HepG2 (cell line): ENCODE measurements at regions not wholly inside any gene's neighbourhood (a gene's known extent, or its start where the extent isn't known, plus 50 kb on each side); places are given as distances from the start of the nearest gene placed in this dataset.

Source experiments
- ATAC-seq: fragments of 200-7000 bp; cut with Tn5 transposase; 3 replicates; pipeline ENCODE4 v1.9.1; 2020; ENCODE audit warnings: mild to moderate bottlenecking, moderate library complexity
- BruUV-seq: library from RNA; stranded (reverse); fragments of 400-500 nt; replicated peaks from 2 replicates; lab custom pipeline; 2021; lab: Mats Ljungman, UMichigan
- CTCF ChIA-PET: fragments of 300-600 bp; formaldehyde crosslinking; extraction: SDS; loops from one replicate; lab custom pipeline; 2021; ENCODE audit warnings: low total read pairs, inconsistent platforms, low intra/inter-chr PET ratio; lab: Yijun Ruan, JAX
- POLR2A ChIA-PET: fragments of 350-600 bp; sonication (Branson Sonifier 250); formaldehyde crosslinking; loops from one replicate; lab custom pipeline; 2020; ENCODE audit warnings: antibody characterized with exemption, inconsistent platforms; lab: Yijun Ruan, JAX
- DNase-seq: peaks from one replicate; pipeline ENCODE4 v3.0.0-alpha.2; 2015; ENCODE audit warnings: low spot score
- FAIRE-seq: peaks from 3 replicates; lab custom pipeline; 2011; peaks lifted over from hg19 to GRCh38; lab: Jason Lieb, UNC
- H2AFZ ChIP-seq: one replicate; pipeline ENCODE4 v1.6.1; 2011; ENCODE audit warnings: low read length, inconsistent platforms
- H3K27ac ChIP-seq: fragments of 300-600 bp; 3 replicates; pipeline ENCODE4 v1.8.0; 2011; ENCODE audit warnings: mixed run types, mild to moderate bottlenecking, mixed read lengths, low read length, inconsistent platforms; ENCODE audit not compliant: insufficient read depth; ENCODE audit errors: extremely low read length
- H3K27me3 ChIP-seq, 2 experiments: fragments of 200-600 bp in 1 of 2; 2 replicates in 1 of 2; 3 replicates in 1 of 2; pipeline versions ENCODE4 v1.6.0 to v1.8.0; 2011; ENCODE audit warnings: low read length in 2 of 2, mild to moderate bottlenecking in 2 of 2, moderate library complexity in 2 of 2, inconsistent platforms in 1 of 2; ENCODE audit not compliant: insufficient read depth in 2 of 2, control insufficient read depth in 1 of 2
- H3K36me3 ChIP-seq, 2 experiments: fragments of 200-600 bp in 1 of 2; replicated peaks in 1 of 2; 2 replicates in 1 of 2; 3 replicates in 1 of 2; pipeline versions ENCODE4 v1.5.1 to v1.8.0; 2011; ENCODE audit warnings: low read length in 2 of 2, inconsistent platforms in 1 of 2; ENCODE audit not compliant: insufficient read depth in 2 of 2, control insufficient read depth in 1 of 2
- H3K4me1 ChIP-seq: 2 replicates; pipeline ENCODE4 v1.5.1; 2012; ENCODE audit warnings: low read length, inconsistent platforms; ENCODE audit not compliant: insufficient read depth
- H3K4me2 ChIP-seq: 2 replicates; pipeline ENCODE4 v1.6.0; 2011; ENCODE audit warnings: low read depth, low read length, inconsistent platforms
- H3K4me3 ChIP-seq, 3 experiments: fragments of 200-600 bp in 1 of 3; sonication (generic), shearing (Covaris generic) in 1 of 3; replicated peaks in 1 of 3; 2 replicates each; pipeline ENCODE4 v1.5.1; 2011 to 2016; ENCODE audit warnings: low read length in 3 of 3, inconsistent platforms in 2 of 3, low read depth in 2 of 3, mild to moderate bottlenecking in 2 of 3, control low read depth in 1 of 3, mixed read lengths in 1 of 3; ENCODE audit not compliant: insufficient read depth in 1 of 3
- H3K79me2 ChIP-seq: one replicate; pipeline ENCODE4 v1.6.1; 2011; ENCODE audit warnings: low read length, inconsistent platforms; ENCODE audit not compliant: insufficient read depth
- H3K9ac ChIP-seq: 2 replicates; pipeline ENCODE4 v1.6.0; 2011; ENCODE audit warnings: mild to moderate bottlenecking, low read depth, low read length, inconsistent platforms; ENCODE audit not compliant: insufficient read depth
- H3K9me3 ChIP-seq: 2 replicates; pipeline ENCODE4 v1.5.1; 2012; ENCODE audit warnings: mild to moderate bottlenecking, low read length
- H4K20me1 ChIP-seq: 2 replicates; pipeline ENCODE4 v1.6.0; 2011; ENCODE audit warnings: inconsistent platforms, mild to moderate bottlenecking, low read length, moderate library complexity; ENCODE audit not compliant: insufficient read depth
- IRF2 ChIP-seq: IDR thresholded peaks from 2 replicates; pipeline ENCODE4 v1.6.1; 2018; ENCODE audit warnings: missing genetic modification reagents, missing compliant biosample characterization
- PAX8 ChIP-seq: sonication (generic); formaldehyde crosslinking; IDR thresholded peaks from 2 replicates; pipeline ENCODE4 v1.8.0; 2022; ENCODE audit warnings: mild to moderate bottlenecking, missing genetic modification reagents, borderline replicate concordance
- TBL1XR1 ChIP-seq: fragments of 150-350 bp; IDR thresholded peaks from 2 replicates; pipeline ENCODE4 v1.6.1; 2014; ENCODE audit warnings: borderline replicate concordance, low read length; ENCODE audit not compliant: partially characterized antibody
- TOPORS ChIP-seq: sonication (generic); formaldehyde crosslinking; IDR thresholded peaks from 2 replicates; pipeline ENCODE4 v1.8.0; 2023; ENCODE audit warnings: mild to moderate bottlenecking, missing genetic modification reagents
- TRAFD1 ChIP-seq: sonication (generic); formaldehyde crosslinking; IDR thresholded peaks from 2 replicates; pipeline ENCODE4 v1.5.1; 2020; ENCODE audit warnings: missing genetic modification reagents, mild to moderate bottlenecking, borderline replicate concordance
- ZNF142 ChIP-seq: sonication (generic); formaldehyde crosslinking; IDR thresholded peaks from 2 replicates; pipeline ENCODE4 v1.4.0; 2020; ENCODE audit warnings: missing genetic modification reagents
- ZNF552 ChIP-seq: sonication (generic); formaldehyde crosslinking; IDR thresholded peaks from 2 replicates; pipeline ENCODE4 v1.9.0; 2022; ENCODE audit warnings: missing genetic modification reagents, mild to moderate bottlenecking, borderline replicate concordance
- ZNF597 ChIP-seq: sonication (generic); formaldehyde crosslinking; IDR thresholded peaks from 2 replicates; pipeline ENCODE4 v1.5.0; 2020; ENCODE audit warnings: missing genetic modification reagents
- ZNF703 ChIP-seq: sonication (generic); formaldehyde crosslinking; IDR thresholded peaks from 2 replicates; pipeline ENCODE4 v1.5.1; 2020; ENCODE audit warnings: missing genetic modification reagents, mild to moderate bottlenecking, moderate library complexity, borderline replicate concordance
- WGBS: methylation state at CpG from one replicate; pipeline ENCODE4 v1.1.6; 2017; ENCODE audit warnings: low lambda C conversion rate; 5-methylcytosine and 5-hydroxymethylcytosine counted together
- in situ Hi-C: cut with HindIII; loops from 2 replicates; pipeline ENCODE4 v1.10.0; 2017; ENCODE audit warnings: low pct_unique_long_range_greater_than_20kb; ENCODE audit not compliant: extremely low pct_ligation_motif_present
- intact Hi-C: fragments of 100-400 bp; cut with micrococcal nuclease; formaldehyde crosslinking; loops from one replicate; pipeline ENCODE4 v1.10.0; 2022; ENCODE audit not compliant: unreplicated experiment

DNA sequence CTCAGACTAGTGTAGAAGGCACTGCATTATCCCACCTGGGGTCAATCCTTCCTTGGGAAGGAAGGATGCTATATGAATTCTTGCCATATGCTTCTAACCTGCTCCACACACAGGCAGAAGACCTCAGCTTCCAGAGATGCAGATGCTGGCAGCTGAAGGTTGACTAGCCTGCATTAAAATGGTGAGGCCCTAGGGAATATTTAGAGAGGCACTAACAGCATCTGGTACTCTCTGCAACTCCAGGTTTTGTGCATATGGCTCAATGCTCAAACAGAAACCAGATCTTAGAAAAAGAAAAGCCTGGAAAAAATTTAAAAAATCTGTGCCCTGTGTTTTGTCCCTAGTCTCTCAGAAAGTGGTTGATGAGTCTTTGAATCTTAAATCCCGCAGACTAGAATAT lies 56.0 kb upstream of the MYRIP start:
- no peak for FAIRE-seq
- POLR2A ChIA-PET = no interaction called here
- CTCF ChIA-PET = no interaction called here

More for the DNA sequence above, 56.0 kb upstream of the MYRIP start:
- TF ChIP-seq ZNF703 (CRISPR knock-in tag) (no peak), TOPORS (CRISPR knock-in tag) (no peak), IRF2 (no peak), ZNF597 (CRISPR knock-in tag) (no peak), ZNF552 (no peak), TBL1XR1 (no peak), ZNF142 (CRISPR knock-in tag) (no peak), PAX8 (CRISPR knock-in tag) (no peak), TRAFD1 (CRISPR knock-in tag) (no peak)
- DNase-seq (no peak), ATAC-seq (no peak)
- Histone ChIP-seq H4K20me1 (no peaks in the 10 kb centered on the region), H3K36me3 (no peaks in the 10 kb centered on the region), H3K27me3 (0 out of 5 replicates have a peak, but pooled peaks cover 0 to 2% of the 10 kb centered on the region in 2 experiments), H3K79me2 (no peaks in the 10 kb centered on the region), H3K27ac (no peak overlapping the region), H2AFZ (no peak overlapping the region), H3K9ac (no peak overlapping the region), H3K4me1 (0 out of 2 replicates have a peak, but pooled peaks cover 8% of the 10 kb centered on the region), H3K4me3 (no peak overlapping the region), H3K4me2 (no peak overlapping the region), H3K9me3 (no peaks in the 10 kb centered on the region)
- BruUV-seq = no TSS peak
- intact Hi-C loops = no loop called here
- 46% methylated on average over 1 of the region's 1 CpG for WGBS
- in situ Hi-C loops = no loop called here
